HG02943 (cell line): ENCODE measurements at regions not wholly inside any gene's neighbourhood (a gene's known extent, or its start where the extent isn't known, plus 50 kb on each side); places are given as distances from the start of the nearest gene placed in this dataset.
"Not testable (repeated sequence)": the region's sequence is repeated elsewhere in the genome, so short reads cannot be mapped to it uniquely, and the experiment has no call there.

Experiments used
- ATAC-seq: cut with Tn5 transposase; IDR thresholded peaks from one replicate; pipeline ENCODE4 v1.9.1; 2021; ENCODE audit warnings: mild to moderate bottlenecking, low read depth, moderate library complexity; ENCODE audit not compliant: unreplicated experiment

GRCh38 chr10:78333362-78334143 is 299.9 kb downstream of the RPS24 start:
- ATAC-seq, result no peak

GRCh38 chr10:78335371-78335690 is 301.7 kb downstream of the RPS24 start:
- ATAC-seq, result no peak

- ATAC-seq, result no peak
These were observed 302.2 kb downstream of the RPS24 start for GRCh38 chr10:78335691-78336401.

- no peak for ATAC-seq
These were observed 302.7 kb downstream of the RPS24 start for GRCh38 chr10:78336402-78336791.

- no peak for ATAC-seq
These were observed 303.4 kb downstream of the RPS24 start for GRCh38 chr10:78337016-78337415.

- no peak for ATAC-seq
These were observed 304.2 kb downstream of the RPS24 start for GRCh38 chr10:78337646-78338391.

GRCh38 chr10:78338717-78339116 is 305.1 kb downstream of the RPS24 start:
- no peak for ATAC-seq

- no peak for ATAC-seq
These were observed 305.6 kb downstream of the RPS24 start for GRCh38 chr10:78339251-78339650.

- no peak for ATAC-seq
These were observed 308.4 kb downstream of the RPS24 start for GRCh38 chr10:78341953-78342614.

- ATAC-seq, result no peak
These were observed 309.4 kb downstream of the RPS24 start for GRCh38 chr10:78342827-78343653.

GRCh38 chr10:78344257-78344656 is 310.6 kb downstream of the RPS24 start:
- not testable (repeated sequence) for ATAC-seq

GRCh38 chr10:78345515-78345914 is 311.9 kb downstream of the RPS24 start:
- not testable (repeated sequence) for ATAC-seq

GRCh38 chr10:78346721-78347120 is 313.1 kb downstream of the RPS24 start:
- no peak for ATAC-seq

- ATAC-seq, result no peak
These were observed 314.9 kb downstream of the RPS24 start for GRCh38 chr10:78348411-78349164.

GRCh38 chr10:78349165-78349516 is 315.5 kb downstream of the RPS24 start:
- no peak for ATAC-seq

GRCh38 chr10:78349911-78350663 is 316.4 kb downstream of the RPS24 start:
- ATAC-seq, result no peak

- no peak for ATAC-seq
These were observed 317.6 kb downstream of the RPS24 start for GRCh38 chr10:78351283-78351682.

GRCh38 chr10:78351809-78352208 is 318.1 kb downstream of the RPS24 start:
- no peak for ATAC-seq

GRCh38 chr10:78353636-78354035 is 320.0 kb downstream of the RPS24 start:
- ATAC-seq, result no peak
